T-helper 1 cell treated with Interleukin-12 subunit alpha and Interleukin-12 subunit beta and Interleukin-4 antibody, amounts not matched to agents 30 ng/mL and 1 ng/mL, for 36 hours (primary cell): ENCODE measurements at regions not wholly inside any gene's neighbourhood (a gene's known extent, or its start where the extent isn't known, plus 50 kb on each side); places are given as distances from the start of the nearest gene placed in this dataset.

Experiments used
- intact Hi-C: fragments of 100-400 bp; cut with micrococcal nuclease; formaldehyde crosslinking; loops from one replicate; pipeline ENCODE4 v1.15.1; 2024

GRCh38 chr11:116510886-116511650 is 261.7 kb downstream of the BUD13 start:
- intact Hi-C loops, result loop anchor here (5.0 kb wide), 1 partner anchor 181 kb away; no protein-coding TSS in a partner anchor

DNA sequence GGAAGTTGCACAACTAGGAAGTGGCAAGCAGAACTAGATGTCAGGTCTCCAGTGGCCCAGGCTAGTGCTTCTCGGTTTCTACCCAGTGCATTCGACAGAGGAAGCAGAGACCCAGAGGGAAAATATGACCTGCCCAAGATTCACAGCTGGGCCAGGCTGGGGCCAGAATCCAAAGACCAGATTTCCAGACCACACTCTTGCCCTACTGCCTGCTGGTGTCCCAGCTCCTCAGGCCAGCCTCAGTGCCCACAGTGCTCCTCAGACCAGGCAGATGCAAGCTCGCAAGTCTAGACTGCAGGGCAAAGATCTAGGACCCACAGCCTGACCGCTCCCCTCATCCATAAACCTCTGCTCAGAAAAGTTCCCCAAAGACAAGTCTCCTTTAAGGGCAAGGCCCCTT is 262.6 kb downstream of the BUD13 start:
- intact Hi-C loops, result loop anchor here (5.0 kb wide), 1 partner anchor 182 kb away; no protein-coding TSS in a partner anchor

DNA sequence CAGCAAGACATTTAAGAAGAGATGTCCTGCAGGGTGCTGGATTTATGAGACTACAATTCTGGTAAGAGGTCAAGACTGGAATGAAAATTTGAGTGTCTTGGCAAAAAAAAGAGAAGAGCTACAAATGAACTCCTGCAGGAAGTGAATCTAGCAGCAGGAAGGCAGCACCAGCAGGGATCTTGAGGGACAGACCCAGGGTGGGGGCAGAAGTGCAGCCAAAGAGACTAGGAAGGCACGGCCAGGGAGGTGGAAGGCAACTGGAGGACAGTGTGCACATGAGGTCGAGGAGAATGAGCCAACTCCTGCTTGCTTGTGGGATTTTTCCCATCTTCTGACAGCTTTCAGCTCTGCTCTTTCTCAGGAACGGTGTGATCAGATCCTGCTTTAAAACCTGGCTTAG is 263.2 kb downstream of the BUD13 start:
- intact Hi-C loops, result no loop called here

- intact Hi-C loops, result no loop called here
Observed at GRCh38 chr11:116507849-116508695, 264.7 kb downstream of the BUD13 start.

DNA sequence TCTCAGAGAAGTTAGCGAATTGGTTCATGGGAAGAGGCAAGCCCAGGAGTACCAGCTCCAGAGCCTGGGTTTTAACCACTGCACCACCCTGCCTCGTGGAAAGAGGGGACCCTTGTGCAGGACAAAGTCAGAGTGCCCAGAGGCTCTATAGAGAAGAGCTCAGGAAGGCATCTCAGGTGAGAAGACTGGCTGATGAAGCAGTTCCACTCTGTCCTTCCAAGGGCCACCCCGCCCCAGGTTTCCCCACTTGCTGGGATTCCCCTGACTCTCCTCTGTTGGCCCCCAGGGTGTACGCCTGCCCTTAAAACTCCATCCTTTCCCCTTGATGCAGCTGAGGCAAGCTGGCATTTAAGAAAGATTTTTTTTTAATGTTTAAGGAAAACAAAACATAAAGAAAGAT is 265.8 kb downstream of the BUD13 start:
- intact Hi-C loops, result no loop called here

DNA sequence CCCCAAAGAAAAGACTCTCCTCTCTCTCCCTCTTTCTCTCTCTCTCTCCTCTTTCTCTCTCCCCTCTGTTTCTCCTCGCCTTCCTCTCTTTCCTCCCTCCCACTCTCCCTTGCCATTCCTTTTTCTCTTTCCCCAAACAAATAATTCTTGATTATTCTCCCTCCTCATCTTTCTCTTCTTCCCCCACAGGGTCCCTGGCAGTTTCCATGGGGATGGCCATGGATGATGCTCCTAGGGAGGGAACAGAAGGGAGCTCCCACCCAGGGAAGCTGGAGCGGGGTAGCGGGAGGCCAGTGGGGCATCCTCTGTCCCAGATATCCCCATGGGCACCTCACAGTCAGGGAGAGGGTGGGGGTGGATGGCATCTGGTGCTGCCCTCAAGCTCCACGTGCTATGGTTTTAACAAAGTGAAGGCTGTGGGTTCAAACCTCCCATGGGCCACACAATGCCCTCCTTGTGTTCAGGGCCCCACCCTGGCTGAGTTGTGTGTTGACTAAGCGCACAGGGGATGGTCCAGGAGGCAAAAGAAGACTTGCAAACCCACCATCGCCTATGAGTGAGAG is 266.4 kb downstream of the BUD13 start:
- intact Hi-C loops, result no loop called here

GRCh38 chr11:116505298-116506262 is 267.2 kb downstream of the BUD13 start:
- intact Hi-C loops, result no loop called here

DNA sequence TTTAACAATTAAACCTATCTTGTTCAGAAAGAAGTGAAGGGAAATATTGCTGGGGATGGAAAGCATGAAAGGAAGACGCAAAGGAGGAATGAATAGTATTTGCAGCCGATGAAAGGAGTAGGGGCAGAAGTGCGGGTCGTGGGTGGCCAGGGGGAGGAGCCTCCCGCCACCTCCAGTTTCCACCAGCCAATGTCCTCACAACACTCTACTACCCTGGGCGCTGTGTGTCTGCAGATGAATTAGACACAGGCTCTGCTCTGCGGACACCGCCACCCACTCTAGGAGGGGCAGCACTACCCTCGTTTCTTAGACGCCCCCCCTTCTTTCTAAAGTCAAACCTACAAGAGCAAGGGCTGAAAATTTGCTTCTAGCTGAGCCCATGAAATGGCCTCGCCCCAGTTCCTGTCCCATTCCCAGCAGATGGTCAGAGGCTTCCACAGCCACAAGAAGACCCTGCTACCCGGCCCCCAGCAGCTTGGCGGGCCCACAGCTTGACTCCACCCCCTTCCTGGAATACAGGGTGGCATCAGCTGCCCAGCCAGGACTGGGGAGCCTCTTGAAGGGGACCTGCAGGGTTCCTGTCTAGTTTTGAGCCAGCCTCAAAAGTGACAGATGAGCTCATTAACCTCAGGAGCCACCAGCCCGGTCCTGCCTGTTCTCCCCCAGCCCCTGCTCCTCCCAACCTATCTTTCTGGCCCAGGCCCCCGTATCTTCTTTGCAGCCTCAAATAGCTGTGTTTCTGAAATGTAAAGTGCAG is 268.1 kb downstream of the BUD13 start:
- intact Hi-C loops, result no loop called here

DNA sequence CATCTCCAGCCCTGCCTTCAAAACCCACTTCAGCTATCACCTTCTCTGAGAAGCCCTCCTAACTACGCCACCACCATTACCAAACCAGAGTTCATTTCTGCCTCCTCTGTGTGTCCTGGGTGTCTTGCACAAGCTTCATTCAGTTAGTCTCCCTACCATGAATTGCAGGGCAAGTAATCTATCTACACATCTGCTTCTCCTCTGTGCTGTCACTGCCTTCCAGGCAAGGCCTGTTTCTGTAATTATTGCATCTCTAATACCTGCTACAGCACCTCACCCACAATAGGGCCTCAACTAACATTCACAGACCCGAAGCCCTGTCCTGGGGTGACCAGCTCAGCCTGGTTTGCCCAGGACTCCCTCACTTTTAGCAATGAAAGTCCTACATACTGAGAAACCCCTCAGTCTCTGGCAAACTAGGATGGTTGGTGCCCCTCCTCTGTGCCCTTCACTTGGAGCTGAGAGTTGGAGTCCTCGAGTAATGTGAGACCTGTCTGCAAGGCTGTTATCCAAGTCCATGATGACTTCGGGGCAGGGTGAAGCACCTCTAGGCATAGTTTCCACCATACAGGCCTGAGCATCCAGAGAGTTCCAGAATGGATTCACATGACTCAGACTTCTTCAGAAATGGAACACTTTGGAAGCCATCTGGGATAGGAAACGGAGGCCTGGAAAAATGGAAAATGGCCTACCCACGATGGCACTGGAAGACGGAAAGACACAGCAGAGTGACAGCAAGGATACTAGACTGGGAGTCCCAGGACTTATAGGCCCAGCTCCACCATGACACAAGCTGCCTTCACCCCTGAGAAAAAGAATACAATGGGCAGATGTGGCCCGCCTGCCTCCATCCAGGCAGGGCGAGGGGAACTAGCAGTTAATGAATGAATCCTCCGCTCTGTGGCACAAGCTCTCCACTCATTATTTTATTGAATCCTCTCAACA is 269.3 kb downstream of the BUD13 start:
- intact Hi-C loops, result no loop called here

- intact Hi-C loops, result no loop called here
Observed at GRCh38 chr11:116502641-116503061, 270.1 kb downstream of the BUD13 start.

- intact Hi-C loops, result no loop called here
Observed at GRCh38 chr11:116501728-116502127, 271.1 kb downstream of the BUD13 start.

- intact Hi-C loops, result no loop called here
Observed at GRCh38 chr11:116500947-116501602, 271.7 kb downstream of the BUD13 start.

DNA sequence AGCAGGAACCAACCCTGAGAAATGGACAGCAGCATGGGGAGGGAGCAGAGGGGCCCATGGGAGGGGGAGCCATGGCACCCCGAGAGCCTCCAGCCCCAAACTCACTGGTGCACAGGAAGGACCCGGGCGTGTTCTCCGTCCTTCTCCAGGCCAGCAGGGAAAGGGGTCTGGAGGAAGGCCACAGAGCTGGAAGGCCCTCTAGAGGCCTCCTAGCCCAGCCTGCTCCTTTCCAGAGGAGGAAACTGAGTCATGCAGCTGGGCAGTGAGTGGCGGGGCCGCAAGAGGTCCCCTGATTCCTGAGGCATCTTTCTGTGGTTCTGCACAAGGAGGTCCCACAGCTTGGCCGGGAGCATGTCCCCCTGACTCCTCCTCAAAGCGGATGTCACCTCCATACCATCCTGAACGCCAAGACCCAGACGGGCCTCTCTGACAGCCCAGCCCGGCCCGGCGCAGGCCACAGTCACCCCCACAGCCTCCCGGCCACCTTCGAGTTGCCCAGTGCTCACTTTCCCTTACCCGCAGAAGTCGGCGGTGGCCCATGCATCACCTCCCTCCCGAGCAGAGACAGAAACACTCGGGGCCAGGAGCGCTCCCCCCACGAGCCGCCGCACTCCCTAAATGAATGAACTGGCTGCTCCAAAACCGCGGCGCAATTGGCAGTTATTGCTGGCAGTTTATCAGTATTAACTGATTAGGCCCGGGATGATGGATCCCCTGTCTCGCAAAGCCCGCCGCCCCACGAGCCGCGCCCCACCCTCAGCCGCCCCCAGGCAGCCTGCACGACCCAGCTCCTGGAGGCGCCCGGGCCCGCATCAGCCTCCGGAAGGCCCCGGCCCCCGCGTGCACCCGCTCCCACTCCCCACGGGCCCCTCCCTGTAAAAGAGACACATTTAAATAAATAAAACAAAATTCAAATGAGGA is 272.5 kb downstream of the BUD13 start:
- intact Hi-C loops, result no loop called here

DNA sequence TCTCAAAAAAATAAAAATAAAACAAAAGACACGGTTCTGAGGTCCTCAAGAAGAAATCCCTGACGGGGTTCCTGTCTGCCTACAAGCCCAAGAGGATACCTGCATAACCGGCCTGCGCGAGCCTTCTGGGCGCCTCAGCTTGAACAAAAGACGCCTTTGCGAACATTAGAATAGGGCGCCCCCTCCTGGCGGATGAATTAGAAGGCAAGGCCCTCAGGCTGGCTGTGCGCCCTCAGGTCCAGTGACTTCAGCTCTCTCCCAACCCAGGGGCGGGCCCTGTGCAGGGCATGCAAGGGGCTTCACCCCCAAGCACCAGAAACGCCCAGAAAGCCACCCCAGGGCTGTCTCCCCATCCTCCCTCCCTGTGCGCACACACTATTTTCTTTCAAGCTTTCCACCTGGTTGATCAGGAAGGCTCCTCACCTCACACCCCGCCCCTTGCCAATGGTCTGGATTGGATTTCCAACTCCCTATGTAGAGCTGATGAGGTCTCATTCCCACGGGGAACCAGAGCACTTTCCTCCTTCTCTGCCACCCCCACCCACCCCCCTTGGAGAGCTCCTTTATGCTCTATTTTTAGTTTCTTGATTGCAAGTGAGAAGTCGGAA is 273.3 kb downstream of the BUD13 start:
- intact Hi-C loops, result no loop called here

- intact Hi-C loops, result no loop called here
Observed at GRCh38 chr11:116498161-116498560, 274.6 kb downstream of the BUD13 start.

DNA sequence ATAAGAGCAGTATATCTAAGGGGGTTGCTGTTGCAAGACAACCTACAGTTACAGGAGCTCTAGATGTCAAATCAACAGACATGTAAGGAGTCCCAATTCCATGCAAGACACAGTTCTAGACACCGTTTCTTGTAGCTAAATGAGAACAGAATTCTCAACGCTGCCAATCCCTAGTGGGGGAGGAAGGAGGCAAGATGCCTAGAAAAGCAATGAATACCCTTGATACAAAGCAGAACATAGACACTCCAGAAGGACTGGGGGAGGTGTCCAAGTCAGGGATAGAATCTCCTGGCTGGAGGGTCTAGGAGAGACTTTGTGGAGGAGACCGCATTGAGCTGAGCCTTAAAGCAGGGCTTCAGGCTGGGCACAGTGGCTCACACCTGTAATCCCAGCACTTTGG is 280.2 kb downstream of the BUD13 start:
- intact Hi-C loops, result no loop called here

GRCh38 chr11:116488836-116489389 is 283.9 kb downstream of the BUD13 start:
- intact Hi-C loops, result no loop called here
